Renal cortical epithelial cell (primary cell): ENCODE measurements at regions not wholly inside any gene's neighbourhood (a gene's known extent, or its start where the extent isn't known, plus 50 kb on each side); places are given as distances from the start of the nearest gene placed in this dataset.

Experiments used
- DNase-seq: peaks from one replicate; pipeline ENCODE4 v3.0.0-alpha.2; 2011; ENCODE audit warnings: low read depth

DNA sequence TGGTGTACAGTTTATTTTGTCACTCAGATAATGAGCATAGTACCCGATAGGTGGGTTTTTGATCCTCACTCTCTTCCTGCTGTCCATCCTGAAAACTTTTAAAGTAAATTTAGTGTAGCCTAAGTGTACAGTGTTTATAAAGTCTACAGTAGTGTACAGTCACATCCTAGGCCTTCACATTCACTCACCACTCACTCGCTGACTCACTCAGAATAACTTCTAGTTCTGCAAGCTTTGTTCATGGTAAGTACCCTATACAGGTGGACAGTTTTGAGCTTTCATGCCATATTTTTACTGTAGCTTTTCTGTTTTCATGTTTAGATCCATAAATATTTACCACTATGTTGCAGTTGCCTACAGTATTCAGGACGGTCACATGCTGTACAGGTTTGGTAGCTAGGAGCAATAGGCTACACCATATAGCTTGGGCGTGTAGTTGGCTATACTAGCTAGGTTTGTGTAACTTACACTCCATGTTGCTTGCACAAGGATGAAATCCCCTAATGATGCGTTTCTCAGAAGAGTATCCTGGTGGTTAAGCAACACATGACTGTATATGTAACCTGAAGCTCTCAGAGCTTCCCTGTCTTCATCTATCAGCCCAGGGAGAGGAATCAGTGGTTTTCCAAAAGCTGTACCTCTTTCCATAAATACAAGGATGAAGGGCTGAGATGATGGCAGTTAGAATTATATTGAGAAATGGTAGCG, 87.6 kb upstream of the SLC25A26 start:
- DNase-seq = peak; percentile 77

DNA sequence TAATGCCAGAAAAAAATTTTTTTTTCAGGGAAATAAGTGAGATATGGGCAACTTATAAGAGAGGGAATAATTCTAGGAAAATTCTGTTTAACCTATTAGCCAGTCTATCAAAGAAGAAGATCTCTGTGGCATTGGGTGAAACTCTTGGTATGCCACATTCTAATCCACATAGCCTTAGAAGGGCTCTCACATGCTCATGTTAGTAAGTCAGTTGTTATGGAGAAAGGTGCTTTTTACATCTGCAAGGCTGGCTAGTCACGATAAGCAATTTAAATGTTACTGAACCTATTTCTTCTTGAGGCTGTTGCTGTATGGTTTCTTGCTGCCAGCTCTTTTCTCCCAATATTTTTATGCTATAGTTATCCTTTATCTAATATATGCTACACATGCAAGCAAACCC, 89.9 kb upstream of the MAGI1 start:
- DNase-seq = no peak

- peak; percentile 33 for DNase-seq
Observed at GRCh38 chr3:66121318-66121717, 82.6 kb upstream of the MAGI1 start.

DNA sequence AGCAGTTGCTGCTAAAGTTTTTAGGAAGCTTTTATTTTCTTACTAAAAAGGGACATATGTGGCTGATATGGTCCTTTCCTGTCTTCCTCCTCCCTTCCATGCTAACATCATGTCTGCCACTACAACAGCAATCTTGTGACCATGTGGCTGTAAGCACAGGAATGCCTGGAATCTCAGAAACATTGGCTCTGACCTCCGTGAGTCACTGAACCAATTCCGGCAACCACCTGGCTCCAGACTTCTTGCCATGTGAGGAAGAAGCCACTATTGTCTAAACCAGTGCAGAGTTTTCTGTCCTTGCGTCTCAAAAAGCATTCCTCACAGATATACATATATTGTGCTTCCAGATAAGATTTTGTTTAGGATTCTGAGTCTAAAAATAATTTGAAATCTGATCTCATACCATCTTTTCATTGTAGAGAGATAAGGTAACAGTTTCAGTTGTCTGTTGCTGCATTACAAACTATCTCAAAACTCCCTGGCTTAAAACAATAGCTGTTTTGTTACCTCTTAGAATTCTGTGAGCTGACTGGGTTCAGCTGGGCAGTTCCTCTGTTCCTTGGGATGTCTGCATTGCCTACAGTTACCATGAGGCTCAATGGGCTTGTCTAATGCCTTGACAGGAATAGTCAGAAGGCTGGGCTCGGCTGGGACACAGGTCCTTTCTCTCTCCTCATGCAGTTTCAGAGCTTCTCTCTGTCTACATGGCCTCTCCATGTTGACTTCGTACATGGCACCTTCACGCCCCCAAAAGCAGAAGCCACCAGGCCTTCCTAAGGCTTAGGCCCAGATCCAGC, 77.3 kb upstream of the MAGI1 start:
- peak; percentile 98 for DNase-seq

- no peak for DNase-seq
Observed at GRCh38 chr3:66113542-66113941, 74.8 kb upstream of the MAGI1 start.

DNA sequence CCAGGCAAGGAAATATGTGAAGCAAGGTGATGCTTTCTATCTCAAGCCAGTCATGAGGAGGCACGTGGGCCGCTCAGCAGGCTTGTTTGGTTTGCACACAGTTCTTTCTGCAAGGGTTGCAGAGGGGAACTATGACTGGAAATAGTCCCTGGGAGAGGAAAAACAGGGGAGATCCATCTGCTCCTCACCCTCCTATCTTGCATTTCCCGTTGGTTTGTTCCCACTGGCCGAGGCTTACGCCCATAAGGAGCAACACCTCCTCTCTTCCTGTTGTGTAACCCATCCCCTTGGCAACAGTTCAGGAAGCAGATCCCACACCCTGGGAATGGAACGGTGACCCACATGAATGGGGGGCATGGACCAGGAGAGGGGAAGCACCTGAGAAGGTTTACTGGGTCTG, 72.1 kb upstream of the MAGI1 start:
- peak; percentile 38 for DNase-seq

GRCh38 chr3:66107855-66108254, 69.1 kb upstream of the MAGI1 start:
- DNase-seq = no peak

- no peak for DNase-seq
Observed at GRCh38 chr3:66106788-66107187, 68.1 kb upstream of the MAGI1 start.

DNA sequence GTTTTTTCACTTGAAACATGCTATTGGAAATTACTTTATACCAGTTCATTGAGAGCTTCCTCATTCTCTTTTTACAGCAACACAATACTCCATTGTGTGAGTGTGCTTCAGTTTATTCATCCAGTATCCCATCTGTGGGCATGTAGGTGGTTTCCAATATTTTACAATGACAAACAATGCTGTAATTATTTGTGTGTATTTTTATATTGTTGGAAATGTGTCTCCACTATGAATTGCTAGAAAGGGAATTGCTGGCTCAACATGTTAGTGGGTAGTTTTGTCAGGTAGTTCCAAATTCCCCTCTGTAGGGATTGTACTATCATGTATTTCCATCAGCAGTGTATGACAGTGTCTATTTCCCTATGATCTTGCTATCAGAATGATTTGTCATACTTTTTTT, 65.8 kb upstream of the MAGI1 start:
- DNase-seq = no peak

- DNase-seq = no peak
Observed at GRCh38 chr3:66103729-66104128, 65.0 kb upstream of the MAGI1 start.

GRCh38 chr3:66101901-66102300, 63.2 kb upstream of the MAGI1 start:
- no peak for DNase-seq

- no peak for DNase-seq
Observed at GRCh38 chr3:66099541-66100065, 60.9 kb upstream of the MAGI1 start.

GRCh38 chr3:66098436-66098835, 59.7 kb upstream of the MAGI1 start:
- DNase-seq = no peak

DNA sequence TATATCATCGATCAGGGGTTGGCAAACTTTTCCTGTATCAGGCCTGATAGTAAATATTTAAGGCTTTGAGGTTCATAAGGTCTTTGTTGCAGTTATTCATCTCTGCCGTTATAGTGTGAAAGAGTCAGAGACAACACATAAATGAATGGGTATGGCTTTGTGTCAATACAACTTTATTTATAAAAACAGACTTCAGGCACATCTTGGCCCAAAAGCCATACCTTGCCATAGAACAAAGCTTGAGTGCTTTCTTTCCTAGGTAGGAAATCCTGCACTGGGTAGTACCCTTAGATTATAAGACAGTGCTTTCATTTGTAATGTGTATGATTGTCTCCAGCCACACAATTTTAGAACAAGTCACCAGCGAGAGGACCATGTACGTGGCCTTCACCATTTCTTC, 58.9 kb upstream of the MAGI1 start:
- DNase-seq = no peak

DNA sequence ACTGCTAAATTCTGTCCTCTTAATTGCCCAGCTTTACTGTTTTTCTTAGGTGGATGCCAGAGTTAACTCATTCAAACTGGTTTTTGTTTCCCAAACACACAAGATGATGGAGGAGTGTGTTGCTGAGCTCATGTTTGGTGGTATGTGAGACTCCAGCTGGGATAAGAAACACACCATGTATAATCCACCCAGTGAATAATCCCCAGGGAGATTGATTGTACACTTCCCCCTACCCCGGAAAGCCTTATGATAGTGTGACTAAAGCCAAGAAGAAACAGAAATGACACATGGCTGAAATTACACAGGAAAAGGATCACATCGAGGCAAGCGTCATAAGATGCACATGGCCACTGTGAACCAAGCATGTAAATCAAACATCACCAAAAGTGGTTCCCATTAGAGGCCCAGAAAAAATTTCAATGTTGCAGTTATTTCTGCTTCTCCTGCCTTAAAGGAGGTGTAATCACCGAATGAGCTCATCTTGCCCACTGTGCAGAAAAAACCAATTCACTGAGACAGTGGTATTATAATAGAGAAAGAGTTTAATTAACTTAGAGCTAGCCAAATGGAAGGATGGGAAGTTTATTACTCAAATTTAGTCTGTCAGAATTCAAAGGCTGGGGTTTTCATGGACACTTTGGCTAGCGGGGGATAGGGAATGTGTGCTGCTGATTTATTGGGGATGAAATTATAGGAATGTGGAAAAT, 56.7 kb upstream of the MAGI1 start:
- no peak for DNase-seq

GRCh38 chr3:66093981-66094380, 55.3 kb upstream of the MAGI1 start:
- no peak for DNase-seq

DNA sequence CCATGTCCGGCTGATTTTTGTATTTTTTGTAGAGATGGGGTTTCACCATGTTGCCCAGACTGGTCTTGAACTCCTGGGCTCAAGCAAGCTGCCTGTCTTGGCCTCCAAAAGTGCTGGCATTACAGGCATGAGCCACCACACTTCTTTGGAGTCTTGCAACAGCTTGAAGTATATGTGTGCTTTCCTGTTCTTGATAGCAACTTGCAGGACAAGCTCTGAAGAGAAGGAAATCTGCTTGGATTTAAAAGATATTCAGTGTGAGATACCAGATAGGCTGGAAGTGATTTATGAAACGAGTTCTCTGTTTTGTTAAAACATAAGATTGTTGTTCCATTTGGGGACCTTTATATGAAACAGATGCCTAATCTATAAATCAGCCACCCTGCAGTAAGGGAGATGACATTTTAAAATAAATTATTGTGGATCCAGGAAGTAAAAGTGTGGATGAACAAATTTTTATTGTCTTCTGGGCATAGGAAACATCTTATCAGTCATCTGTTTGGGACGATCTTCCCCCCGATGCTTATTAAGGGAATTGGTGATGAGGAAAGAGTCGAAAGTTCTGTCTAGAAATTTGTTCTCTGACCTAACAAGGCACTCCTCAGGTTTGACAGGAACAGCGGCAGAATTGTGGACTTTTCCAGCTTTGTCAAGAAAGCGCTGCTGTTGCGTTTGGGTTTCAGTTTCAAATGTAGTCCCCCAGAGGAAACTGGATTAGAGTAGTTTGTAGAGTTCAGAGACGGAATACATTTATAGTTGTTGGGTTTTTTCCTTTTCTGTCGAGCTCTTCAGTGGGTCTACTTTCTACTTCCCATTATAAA, 53.7 kb upstream of the MAGI1 start:
- no peak for DNase-seq
